GM23248 (cell line): ENCODE measurements at regions not wholly inside any gene's neighbourhood (a gene's known extent, or its start where the extent isn't known, plus 50 kb on each side); places are given as distances from the start of the nearest gene placed in this dataset.

Source experiments
- EZH2 ChIP-seq: fragments of 200-600 bp; sonication (generic); IDR thresholded peaks from 2 replicates; pipeline ENCODE4 v1.6.1; 2018; ENCODE audit warnings: antibody characterized with exemption, mild to moderate bottlenecking; ENCODE audit not compliant: insufficient read depth, poor library complexity, severe bottlenecking
- EZH2phosphoT487 ChIP-seq: fragments of 200-600 bp; sonication (generic); IDR thresholded peaks from 2 replicates; pipeline ENCODE4 v1.6.1; 2018; ENCODE audit warnings: antibody characterized with exemption, moderate library complexity, mild to moderate bottlenecking, low read depth; ENCODE audit not compliant: insufficient read depth

GRCh38 chr1:36590771-36591170, 108.1 kb upstream of the CSF3R start:
- TF ChIP-seq EZH2phosphoT487 (no peak), EZH2 (no peak)
